Muscle of leg (tissue), 3 donors: ENCODE measurements at regions not wholly inside any gene's neighbourhood (a gene's known extent, or its start where the extent isn't known, plus 50 kb on each side); places are given as distances from the start of the nearest gene placed in this dataset.

Experiments
- DNase-seq: peaks from one replicate; pipeline ENCODE4 v3.0.0; 2013
- H3K27ac ChIP-seq: one replicate; pipeline ENCODE4 v1.5.1; 2013; ENCODE audit warnings: mild to moderate bottlenecking, low read length, control low read depth
- H3K27me3 ChIP-seq: one replicate; pipeline ENCODE4 v1.6.1; 2013; ENCODE audit warnings: low read length; ENCODE audit not compliant: control insufficient read depth, insufficient read depth
- H3K36me3 ChIP-seq: one replicate; pipeline ENCODE4 v1.6.1; 2013; ENCODE audit warnings: low read length; ENCODE audit not compliant: control insufficient read depth, insufficient read depth
- H3K4me1 ChIP-seq: one replicate; pipeline ENCODE4 v1.6.1; 2013; ENCODE audit warnings: low read length; ENCODE audit not compliant: control insufficient read depth, insufficient read depth
- H3K4me3 ChIP-seq: one replicate; pipeline ENCODE4 v1.5.1; 2013; ENCODE audit warnings: low read length, control low read depth
- H3K9me3 ChIP-seq: replicated peaks from 2 replicates; pipeline ENCODE4 v1.6.1; 2013; ENCODE audit warnings: low read depth, low read length; ENCODE audit not compliant: control insufficient read depth
- WGBS: methylation state at CpG from one replicate; pipeline ENCODE4 v1.1.5; 2013; ENCODE audit warnings: missing lambda C conversion rate; ENCODE audit not compliant: insufficient coverage; 5-methylcytosine and 5-hydroxymethylcytosine counted together

GRCh38 chr4:22091352-22091717, 142.8 kb upstream of the KCNIP4 start:
- H3K36me3 ChIP-seq, result no peaks in the 10 kb centered on the region
- H3K27ac ChIP-seq, result no peak overlapping the region
- peaks cover 9% of the 10 kb centered on the region for H3K9me3 ChIP-seq
- no peaks in the 10 kb centered on the region for H3K4me1 ChIP-seq
- H3K4me3 ChIP-seq, result no peak overlapping the region
- no peak for DNase-seq
- H3K27me3 ChIP-seq, result no peaks in the 10 kb centered on the region

- Histone ChIP-seq H3K9me3 (peaks cover 12% of the 10 kb centered on the region), H3K4me1 (no peaks in the 10 kb centered on the region), H3K36me3 (no peaks in the 10 kb centered on the region), H3K27me3 (no peaks in the 10 kb centered on the region), H3K27ac (no peak overlapping the region), H3K4me3 (no peak overlapping the region)
- WGBS, result no CpG with 5 or more reads among the region's 6 CpGs
- peak; percentile 5 for DNase-seq
Observed at GRCh38 chr4:22090661-22091351, 142.2 kb upstream of the KCNIP4 start.

- no peak overlapping the region for H3K4me3 ChIP-seq
Observed at GRCh38 chr4:22077571-22077970, 129.0 kb upstream of the KCNIP4 start.

GRCh38 chr4:22072726-22073125, 124.2 kb upstream of the KCNIP4 start:
- H3K4me3 ChIP-seq, result no peak overlapping the region
- H3K36me3 ChIP-seq, result no peaks in the 10 kb centered on the region
- 74% methylated on average over 2 of the region's 3 CpGs for WGBS
- H3K27ac ChIP-seq, result no peak overlapping the region
- H3K27me3 ChIP-seq, result no peaks in the 10 kb centered on the region
- peaks cover 5% of the 10 kb centered on the region for H3K9me3 ChIP-seq
- H3K4me1 ChIP-seq, result no peaks in the 10 kb centered on the region
- no peak for DNase-seq

More at GRCh38 chr4:22077571-22077970, 129.0 kb upstream of the KCNIP4 start:
- Histone ChIP-seq H3K4me1 (no peaks in the 10 kb centered on the region), H3K9me3 (peaks cover 7% of the 10 kb centered on the region), H3K27me3 (no peaks in the 10 kb centered on the region), H3K27ac (no peak overlapping the region), H3K36me3 (no peaks in the 10 kb centered on the region)
- no peak for DNase-seq
- WGBS, result no CpG with 5 or more reads among the region's 1 CpG

GRCh38 chr4:22072240-22072639, 123.7 kb upstream of the KCNIP4 start:
- H3K4me1 ChIP-seq, result no peaks in the 10 kb centered on the region
- no peaks in the 10 kb centered on the region for H3K36me3 ChIP-seq
- WGBS, result no CpG with 5 or more reads among the region's 1 CpG
- no peaks in the 10 kb centered on the region for H3K27me3 ChIP-seq
- H3K27ac ChIP-seq, result no peak overlapping the region
- DNase-seq, result no peak
- H3K4me3 ChIP-seq, result no peak overlapping the region
- peaks cover 5% of the 10 kb centered on the region for H3K9me3 ChIP-seq

GRCh38 chr4:22071749-22072148, 123.2 kb upstream of the KCNIP4 start:
- no CpG with 5 or more reads among the region's 1 CpG for WGBS
- no peaks in the 10 kb centered on the region for H3K4me1 ChIP-seq
- H3K36me3 ChIP-seq, result no peaks in the 10 kb centered on the region

GRCh38 chr4:22070256-22070655, 121.7 kb upstream of the KCNIP4 start:
- 76% methylated on average over 2 of the region's 2 CpGs for WGBS
- no peak overlapping the region for H3K4me3 ChIP-seq
- H3K27ac ChIP-seq, result no peak overlapping the region
- H3K9me3 ChIP-seq, result no peaks in the 10 kb centered on the region
- H3K36me3 ChIP-seq, result no peaks in the 10 kb centered on the region
- no peaks in the 10 kb centered on the region for H3K27me3 ChIP-seq
- no peak for DNase-seq
- no peaks in the 10 kb centered on the region for H3K4me1 ChIP-seq

More at GRCh38 chr4:22071749-22072148, 123.2 kb upstream of the KCNIP4 start:
- Histone ChIP-seq H3K27ac (no peak overlapping the region), H3K27me3 (no peaks in the 10 kb centered on the region), H3K9me3 (peaks cover 2% of the 10 kb centered on the region), H3K4me3 (no peak overlapping the region)
- DNase-seq, result no peak

GRCh38 chr4:22063613-22064012, 115.0 kb upstream of the KCNIP4 start:
- no peak overlapping the region for H3K4me3 ChIP-seq
- WGBS, result 100% methylated on average over 1 of the region's 1 CpG
- no peaks in the 10 kb centered on the region for H3K36me3 ChIP-seq
- no peaks in the 10 kb centered on the region for H3K9me3 ChIP-seq
- H3K27me3 ChIP-seq, result no peaks in the 10 kb centered on the region
- H3K4me1 ChIP-seq, result no peaks in the 10 kb centered on the region
- no peak overlapping the region for H3K27ac ChIP-seq
- DNase-seq, result no peak

GRCh38 chr4:22062676-22063075, 114.1 kb upstream of the KCNIP4 start:
- Histone ChIP-seq H3K27me3 (no peaks in the 10 kb centered on the region), H3K4me3 (no peak overlapping the region), H3K9me3 (no peaks in the 10 kb centered on the region), H3K27ac (no peak overlapping the region), H3K4me1 (no peaks in the 10 kb centered on the region), H3K36me3 (no peaks in the 10 kb centered on the region)
- no CpG with 5 or more reads among the region's 3 CpGs for WGBS
- DNase-seq, result no peak

GRCh38 chr4:22055954-22056353, 107.4 kb upstream of the KCNIP4 start:
- Histone ChIP-seq H3K27ac (no peak overlapping the region), H3K9me3 (peaks cover 2% of the 10 kb centered on the region), H3K36me3 (no peaks in the 10 kb centered on the region), H3K27me3 (no peaks in the 10 kb centered on the region), H3K4me3 (no peak overlapping the region), H3K4me1 (no peaks in the 10 kb centered on the region)
- DNase-seq, result no peak
- WGBS, result no CpG with 5 or more reads among the region's 5 CpGs

- WGBS, result 73% methylated on average over 1 of the region's 1 CpG
Observed at GRCh38 chr4:22052076-22052475, 103.5 kb upstream of the KCNIP4 start.

More at GRCh38 chr4:22052076-22052475, 103.5 kb upstream of the KCNIP4 start:
- Histone ChIP-seq H3K9me3 (peaks cover 8% of the 10 kb centered on the region), H3K27ac (no peak overlapping the region), H3K4me3 (no peak overlapping the region), H3K27me3 (no peaks in the 10 kb centered on the region), H3K36me3 (no peaks in the 10 kb centered on the region), H3K4me1 (no peaks in the 10 kb centered on the region)
- no peak for DNase-seq
